ENCODE measurements at regions not wholly inside any gene's neighbourhood (a gene's known extent, or its start where the extent isn't known, plus 50 kb on each side); places are given as distances from the start of the nearest gene placed in this dataset.

DNA sequence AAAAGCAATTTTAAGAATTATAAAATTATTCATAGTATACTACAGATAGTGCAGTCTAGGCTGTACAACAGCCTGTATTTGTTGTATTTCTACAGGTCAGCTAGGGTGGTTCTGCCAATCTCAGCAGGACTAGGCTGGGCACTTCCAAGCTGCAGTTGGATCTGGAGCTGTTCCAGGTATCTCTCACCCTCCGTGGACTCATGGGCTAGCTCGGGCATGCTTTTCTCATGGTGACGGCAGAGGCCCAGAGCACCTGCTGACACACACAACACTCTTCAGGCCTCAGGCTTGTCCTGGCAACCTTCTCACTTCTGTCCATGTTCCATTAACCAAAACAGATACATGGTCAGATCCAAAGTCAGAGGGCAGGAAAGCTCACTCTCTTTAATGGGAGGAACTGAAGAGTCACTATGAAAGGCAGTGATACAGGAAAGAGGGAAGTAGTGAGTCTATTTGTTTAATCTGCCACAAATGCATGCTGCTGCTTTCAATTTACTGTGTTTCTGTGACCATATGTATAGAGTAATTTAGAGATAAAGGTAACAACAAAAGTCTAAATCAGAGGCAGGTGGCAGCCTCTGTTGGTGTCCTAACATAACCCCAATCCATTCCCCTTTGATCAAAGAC is 462.4 kb upstream of the ACVR2A start:
- no peak for TF ChIP-seq POLR2A (IDR thresholded peaks at IDR 0.05)
- TF ChIP-seq, protein P1, sequence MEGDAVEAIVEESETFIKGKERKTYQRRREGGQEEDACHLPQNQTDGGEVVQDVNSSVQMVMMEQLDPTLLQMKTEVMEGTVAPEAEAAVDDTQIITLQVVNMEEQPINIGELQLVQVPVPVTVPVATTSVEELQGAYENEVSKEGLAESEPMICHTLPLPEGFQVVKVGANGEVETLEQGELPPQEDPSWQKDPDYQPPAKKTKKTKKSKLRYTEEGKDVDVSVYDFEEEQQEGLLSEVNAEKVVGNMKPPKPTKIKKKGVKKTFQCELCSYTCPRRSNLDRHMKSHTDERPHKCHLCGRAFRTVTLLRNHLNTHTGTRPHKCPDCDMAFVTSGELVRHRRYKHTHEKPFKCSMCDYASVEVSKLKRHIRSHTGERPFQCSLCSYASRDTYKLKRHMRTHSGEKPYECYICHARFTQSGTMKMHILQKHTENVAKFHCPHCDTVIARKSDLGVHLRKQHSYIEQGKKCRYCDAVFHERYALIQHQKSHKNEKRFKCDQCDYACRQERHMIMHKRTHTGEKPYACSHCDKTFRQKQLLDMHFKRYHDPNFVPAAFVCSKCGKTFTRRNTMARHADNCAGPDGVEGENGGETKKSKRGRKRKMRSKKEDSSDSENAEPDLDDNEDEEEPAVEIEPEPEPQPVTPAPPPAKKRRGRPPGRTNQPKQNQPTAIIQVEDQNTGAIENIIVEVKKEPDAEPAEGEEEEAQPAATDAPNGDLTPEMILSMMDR (IDR thresholded peaks at IDR 0.05): no peak

All from Peyer's patch (tissue), 4 donors.